K562 (cell line): ENCODE measurements at regions not wholly inside any gene's neighbourhood (a gene's known extent, or its start where the extent isn't known, plus 50 kb on each side); places are given as distances from the start of the nearest gene placed in this dataset.

Source experiments
- ATAC-seq: fragments of 200-7000 bp; cut with Tn5 transposase; 3 replicates; pipeline ENCODE4 v1.9.1; 2020; ENCODE audit warnings: moderate library complexity
- BruUV-seq: library from RNA; stranded (reverse); fragments of 400-500 nt; replicated peaks from 2 replicates; lab custom pipeline; 2021; lab: Mats Ljungman, UMichigan
- CTCF ChIA-PET: fragments of 300-600 bp; formaldehyde crosslinking; extraction: SDS; loops from one replicate; lab custom pipeline; 2021; ENCODE audit warnings: low intra/inter-chr PET ratio; lab: Yijun Ruan, JAX
- POLR2A ChIA-PET: fragments of 300-600, 350-650 bp; sonication (Branson Sonifier 250); formaldehyde crosslinking; extraction: SDS; loops from one replicate; lab custom pipeline; 2021; ENCODE audit warnings: antibody characterized with exemption, inconsistent platforms; lab: Yijun Ruan, JAX
- DNase-seq, 4 experiments: peaks; one replicate each; pipeline versions ENCODE4 v3.0.0 to v3.0.0-alpha.2; 2011 to 2018; ENCODE audit warnings: low spot score in 3 of 4, mixed read lengths in 3 of 4; ENCODE audit errors: extremely low read depth in 1 of 4
- FAIRE-seq: peaks from 2 replicates; lab custom pipeline; 2011; peaks lifted over from hg19 to GRCh38; lab: Jason Lieb, UNC
- H2AFZ ChIP-seq: 2 replicates; pipeline ENCODE4 v1.6.0; 2011; ENCODE audit warnings: low read depth, low read length, control low read depth, inconsistent platforms
- H3K27ac ChIP-seq: fragments of 200-600 bp; 3 replicates; pipeline ENCODE4 v1.8.0; 2011; ENCODE audit warnings: low read depth, mild to moderate bottlenecking, control low read depth, inconsistent platforms, low read length, moderate library complexity, mixed read lengths; ENCODE audit errors: extremely low read depth
- H3K27me3 ChIP-seq, 2 experiments: fragments of 300-600 bp in 1 of 2; 2 replicates in 1 of 2; 3 replicates in 1 of 2; pipeline versions ENCODE4 v1.6.0 to v1.8.0; 2011; ENCODE audit warnings: inconsistent platforms in 2 of 2, low read length in 2 of 2, mild to moderate bottlenecking in 1 of 2, mixed read lengths in 1 of 2, moderate library complexity in 1 of 2; ENCODE audit not compliant: control insufficient read depth in 2 of 2, insufficient read depth in 2 of 2
- H3K36me3 ChIP-seq: fragments of 300-600 bp; 3 replicates; pipeline ENCODE4 v1.8.0; 2011; ENCODE audit warnings: mild to moderate bottlenecking, low read length, inconsistent platforms; ENCODE audit not compliant: control insufficient read depth, insufficient read depth
- H3K4me1 ChIP-seq, 2 experiments: fragments of 200-600 bp in 1 of 2; replicated peaks in 1 of 2; 2 replicates in 1 of 2; 3 replicates in 1 of 2; pipeline versions ENCODE4 v1.5.1 to v1.8.0; 2011; ENCODE audit warnings: inconsistent platforms in 2 of 2, low read length in 2 of 2, mild to moderate bottlenecking in 1 of 2, mixed read lengths in 1 of 2, moderate library complexity in 1 of 2; ENCODE audit not compliant: control insufficient read depth in 2 of 2, insufficient read depth in 2 of 2
- H3K4me2 ChIP-seq: 2 replicates; pipeline ENCODE4 v1.6.1; 2011; ENCODE audit warnings: low read length, control low read depth, inconsistent platforms, mixed read lengths; ENCODE audit not compliant: insufficient read depth
- H3K4me3 ChIP-seq: fragments of 200-600 bp; sonication (generic), shearing (Covaris generic); 2 replicates; pipeline ENCODE4 v1.5.1; 2016; ENCODE audit warnings: control low read depth, inconsistent platforms
- H3K79me2 ChIP-seq: fragments of 200-600 bp; 3 replicates; pipeline ENCODE4 v1.8.0; 2011; ENCODE audit warnings: low read length, inconsistent platforms; ENCODE audit not compliant: control insufficient read depth, insufficient read depth
- H3K9ac ChIP-seq, 2 experiments: 2 replicates each; pipeline versions ENCODE4 v1.6.0 to v1.6.1; 2011; ENCODE audit warnings: low read depth in 2 of 2, low read length in 2 of 2, control low read depth in 1 of 2, inconsistent platforms in 1 of 2, mild to moderate bottlenecking in 1 of 2, mixed read lengths in 1 of 2; ENCODE audit not compliant: insufficient read depth in 1 of 2
- H3K9me1 ChIP-seq: one replicate; pipeline ENCODE4 v1.6.0; 2011; ENCODE audit warnings: inconsistent platforms, mild to moderate bottlenecking, low read length, moderate library complexity; ENCODE audit not compliant: control insufficient read depth, insufficient read depth
- H3K9me3 ChIP-seq: replicated peaks from 2 replicates; pipeline ENCODE4 v1.5.1; 2011; ENCODE audit warnings: low read depth, low read length, inconsistent platforms; ENCODE audit not compliant: control insufficient read depth, insufficient read depth
- H4K20me1 ChIP-seq: replicated peaks from 2 replicates; pipeline ENCODE4 v1.6.1; 2011; ENCODE audit warnings: low read length, inconsistent platforms, mixed read lengths; ENCODE audit not compliant: control insufficient read depth, insufficient read depth
- ESRRB ChIP-seq: fragments of 250-450 bp; sonication (Bioruptor Pico); IDR thresholded peaks from 2 replicates; pipeline ENCODE4 v1.5.0; 2020; ENCODE audit warnings: mild to moderate bottlenecking, moderate library complexity, borderline replicate concordance
- MITF ChIP-seq: IDR thresholded peaks from 2 replicates; pipeline ENCODE4 v1.6.1; 2014; ENCODE audit warnings: antibody characterized with exemption
- NKRF ChIP-seq: fragments of 450-650 bp; IDR thresholded peaks from 2 replicates; pipeline ENCODE4 v1.6.1; 2016; ENCODE audit warnings: borderline replicate concordance
- TOE1 ChIP-seq, 2 experiments: fragments of 450-650 bp in 1 of 2; sonication (generic) in 1 of 2; formaldehyde crosslinking in 1 of 2; IDR thresholded peaks; 2 replicates each; pipeline versions ENCODE4 v1.7.1 to v1.8.0; 2016 to 2022; ENCODE audit warnings: borderline replicate concordance in 2 of 2, mild to moderate bottlenecking in 2 of 2, antibody characterized with exemption in 1 of 2, inconsistent platforms in 1 of 2, low read depth in 1 of 2, missing genetic modification reagents in 1 of 2, moderate library complexity in 1 of 2
- U2AF1 ChIP-seq: fragments of 200-400 bp; formaldehyde crosslinking; optimal IDR thresholded peaks from 2 replicates; pipeline ENCODE3; 2017; ENCODE audit warnings: mild to moderate bottlenecking, low read depth, low read length, moderate library complexity
- ZNF217 ChIP-seq: sonication (generic); formaldehyde crosslinking; IDR thresholded peaks from 2 replicates; pipeline ENCODE4 v1.8.0; 2022; ENCODE audit warnings: mild to moderate bottlenecking, missing genetic modification reagents
- WGBS: fragments of 100-300 bp; shearing (Covaris generic); methylation state at CpG from one replicate; pipeline ENCODE4 v1.1.6; 2016; ENCODE audit warnings: low coverage, mixed read lengths; ENCODE audit not compliant: insufficient coverage; ENCODE audit errors: missing lambda C conversion rate; 5-methylcytosine and 5-hydroxymethylcytosine counted together
- in situ Hi-C: fragments of 300-500 bp; cut with MboI; formaldehyde crosslinking; loops from 4 replicates; pipeline ENCODE4 v1.15.0; 2018; ENCODE audit warnings: inconsistent platforms, mixed read lengths
- intact Hi-C: fragments of 100-400 bp; cut with micrococcal nuclease; formaldehyde crosslinking; loops from 2 replicates; pipeline ENCODE4 v1.14.2; 2022
- TF ChIP-seq, protein P1 (sequence below): sonication (generic); formaldehyde crosslinking; IDR thresholded peaks from 2 replicates; pipeline ENCODE4 v1.8.1; 2023; ENCODE audit warnings: missing genetic modification reagents, mild to moderate bottlenecking, borderline replicate concordance
- TF ChIP-seq, protein P2 (sequence below): fragments of 450-650 bp; formaldehyde crosslinking; IDR thresholded peaks from 2 replicates; pipeline ENCODE4 v1.4.0; 2022; ENCODE audit warnings: mild to moderate bottlenecking, moderate library complexity
- TF ChIP-seq, protein P3 (sequence below): fragments of 450-650 bp; IDR thresholded peaks from 2 replicates; pipeline ENCODE4 v1.6.1; 2016; ENCODE audit warnings: low read depth, mild to moderate bottlenecking, moderate library complexity
- TF ChIP-seq, protein P4 (sequence below): fragments of 450-650 bp; conservative IDR thresholded peaks from 2 replicates; pipeline ENCODE4 v1.6.1; 2016; ENCODE audit warnings: missing genetic modification characterization, low read depth, mild to moderate bottlenecking, control low read depth, missing compliant biosample characterization

DNA sequence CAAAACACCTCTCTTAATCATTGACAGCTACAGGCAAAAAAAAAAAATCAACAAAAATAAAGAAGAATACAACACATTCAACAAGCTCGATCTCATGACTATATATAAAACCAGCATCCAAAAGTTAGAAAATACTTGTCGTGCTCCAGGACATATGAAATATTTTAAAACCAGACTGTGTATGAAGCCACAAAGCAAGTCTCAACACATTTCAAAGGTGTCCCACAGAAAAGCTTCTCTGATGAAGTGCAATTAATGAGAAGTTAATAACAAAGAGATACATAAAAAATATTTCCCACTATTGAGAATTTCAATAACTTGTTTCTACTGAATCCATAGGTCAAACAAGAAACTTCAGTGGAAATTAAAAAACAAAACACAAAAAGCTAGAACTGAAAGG lies 178.7 kb downstream of the PLK2 start:
- POLR2A ChIA-PET, result no interaction called here
- TF ChIP-seq U2AF1, result no peak
- no peak for TF ChIP-seq ZNF217 (CRISPR knock-in tag)
- TF ChIP-seq, protein P1, sequence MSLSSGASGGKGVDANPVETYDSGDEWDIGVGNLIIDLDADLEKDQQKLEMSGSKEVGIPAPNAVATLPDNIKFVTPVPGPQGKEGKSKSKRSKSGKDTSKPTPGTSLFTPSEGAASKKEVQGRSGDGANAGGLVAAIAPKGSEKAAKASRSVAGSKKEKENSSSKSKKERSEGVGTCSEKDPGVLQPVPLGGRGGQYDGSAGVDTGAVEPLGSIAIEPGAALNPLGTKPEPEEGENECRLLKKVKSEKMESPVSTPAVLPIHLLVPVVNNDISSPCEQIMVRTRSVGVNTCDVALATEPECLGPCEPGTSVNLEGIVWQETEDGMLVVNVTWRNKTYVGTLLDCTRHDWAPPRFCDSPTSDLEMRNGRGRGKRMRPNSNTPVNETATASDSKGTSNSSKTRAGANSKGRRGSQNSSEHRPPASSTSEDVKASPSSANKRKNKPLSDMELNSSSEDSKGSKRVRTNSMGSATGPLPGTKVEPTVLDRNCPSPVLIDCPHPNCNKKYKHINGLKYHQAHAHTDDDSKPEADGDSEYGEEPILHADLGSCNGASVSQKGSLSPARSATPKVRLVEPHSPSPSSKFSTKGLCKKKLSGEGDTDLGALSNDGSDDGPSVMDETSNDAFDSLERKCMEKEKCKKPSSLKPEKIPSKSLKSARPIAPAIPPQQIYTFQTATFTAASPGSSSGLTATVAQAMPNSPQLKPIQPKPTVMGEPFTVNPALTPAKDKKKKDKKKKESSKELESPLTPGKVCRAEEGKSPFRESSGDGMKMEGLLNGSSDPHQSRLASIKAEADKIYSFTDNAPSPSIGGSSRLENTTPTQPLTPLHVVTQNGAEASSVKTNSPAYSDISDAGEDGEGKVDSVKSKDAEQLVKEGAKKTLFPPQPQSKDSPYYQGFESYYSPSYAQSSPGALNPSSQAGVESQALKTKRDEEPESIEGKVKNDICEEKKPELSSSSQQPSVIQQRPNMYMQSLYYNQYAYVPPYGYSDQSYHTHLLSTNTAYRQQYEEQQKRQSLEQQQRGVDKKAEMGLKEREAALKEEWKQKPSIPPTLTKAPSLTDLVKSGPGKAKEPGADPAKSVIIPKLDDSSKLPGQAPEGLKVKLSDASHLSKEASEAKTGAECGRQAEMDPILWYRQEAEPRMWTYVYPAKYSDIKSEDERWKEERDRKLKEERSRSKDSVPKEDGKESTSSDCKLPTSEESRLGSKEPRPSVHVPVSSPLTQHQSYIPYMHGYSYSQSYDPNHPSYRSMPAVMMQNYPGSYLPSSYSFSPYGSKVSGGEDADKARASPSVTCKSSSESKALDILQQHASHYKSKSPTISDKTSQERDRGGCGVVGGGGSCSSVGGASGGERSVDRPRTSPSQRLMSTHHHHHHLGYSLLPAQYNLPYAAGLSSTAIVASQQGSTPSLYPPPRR, result no peak
- no peak for TF ChIP-seq MITF
- TF ChIP-seq, protein P2, sequence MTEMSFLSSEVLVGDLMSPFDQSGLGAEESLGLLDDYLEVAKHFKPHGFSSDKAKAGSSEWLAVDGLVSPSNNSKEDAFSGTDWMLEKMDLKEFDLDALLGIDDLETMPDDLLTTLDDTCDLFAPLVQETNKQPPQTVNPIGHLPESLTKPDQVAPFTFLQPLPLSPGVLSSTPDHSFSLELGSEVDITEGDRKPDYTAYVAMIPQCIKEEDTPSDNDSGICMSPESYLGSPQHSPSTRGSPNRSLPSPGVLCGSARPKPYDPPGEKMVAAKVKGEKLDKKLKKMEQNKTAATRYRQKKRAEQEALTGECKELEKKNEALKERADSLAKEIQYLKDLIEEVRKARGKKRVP (CRISPR knock-in tag), result no peak
- TF ChIP-seq TOE1 (IDR thresholded peaks at IDR 0.05; ENCODE audit: borderline replicate concordance), result no peak
- no peak for TF ChIP-seq TOE1 (CRISPR knock-in tag; IDR thresholded peaks at IDR 0.05; ENCODE audit: borderline replicate concordance, low read depth)
- TF ChIP-seq, protein P3, sequence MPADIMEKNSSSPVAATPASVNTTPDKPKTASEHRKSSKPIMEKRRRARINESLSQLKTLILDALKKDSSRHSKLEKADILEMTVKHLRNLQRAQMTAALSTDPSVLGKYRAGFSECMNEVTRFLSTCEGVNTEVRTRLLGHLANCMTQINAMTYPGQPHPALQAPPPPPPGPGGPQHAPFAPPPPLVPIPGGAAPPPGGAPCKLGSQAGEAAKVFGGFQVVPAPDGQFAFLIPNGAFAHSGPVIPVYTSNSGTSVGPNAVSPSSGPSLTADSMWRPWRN, result no peak
- TF ChIP-seq, protein P4, sequence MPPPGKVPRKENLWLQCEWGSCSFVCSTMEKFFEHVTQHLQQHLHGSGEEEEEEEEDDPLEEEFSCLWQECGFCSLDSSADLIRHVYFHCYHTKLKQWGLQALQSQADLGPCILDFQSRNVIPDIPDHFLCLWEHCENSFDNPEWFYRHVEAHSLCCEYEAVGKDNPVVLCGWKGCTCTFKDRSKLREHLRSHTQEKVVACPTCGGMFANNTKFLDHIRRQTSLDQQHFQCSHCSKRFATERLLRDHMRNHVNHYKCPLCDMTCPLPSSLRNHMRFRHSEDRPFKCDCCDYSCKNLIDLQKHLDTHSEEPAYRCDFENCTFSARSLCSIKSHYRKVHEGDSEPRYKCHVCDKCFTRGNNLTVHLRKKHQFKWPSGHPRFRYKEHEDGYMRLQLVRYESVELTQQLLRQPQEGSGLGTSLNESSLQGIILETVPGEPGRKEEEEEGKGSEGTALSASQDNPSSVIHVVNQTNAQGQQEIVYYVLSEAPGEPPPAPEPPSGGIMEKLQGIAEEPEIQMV, result no peak
- no peak for TF ChIP-seq ESRRB (CRISPR knock-in tag)
- TF ChIP-seq NKRF, result no peak

More for the DNA sequence above, 178.7 kb downstream of the PLK2 start:
- no peak for FAIRE-seq
- H3K79me2 ChIP-seq, result no peaks in the 10 kb centered on the region
- H2AFZ ChIP-seq, result no peak overlapping the region
- no peak overlapping the region for H3K9ac ChIP-seq
- intact Hi-C loops, result no loop called here
- no peak for DNase-seq
- H3K4me3 ChIP-seq, result no peak overlapping the region
- WGBS, result 14% methylated on average over 2 of the region's 2 CpGs
- no TSS peak for BruUV-seq
- H3K4me1 ChIP-seq, result no peaks in the 10 kb centered on the region
- CTCF ChIA-PET, result no interaction called here
- H3K27ac ChIP-seq, result no peak overlapping the region
- no peaks in the 10 kb centered on the region for H3K9me3 ChIP-seq
- H3K27me3 ChIP-seq, result no peaks in the 10 kb centered on the region
- no peak overlapping the region for H3K4me2 ChIP-seq
- no peaks in the 10 kb centered on the region for H3K36me3 ChIP-seq
- no peaks in the 10 kb centered on the region for H4K20me1 ChIP-seq
- no peaks in the 10 kb centered on the region for H3K9me1 ChIP-seq
- ATAC-seq, result no peak
- in situ Hi-C loops, result no loop called here
